ENCODE measurements at regions not wholly inside any gene's neighbourhood (a gene's known extent, or its start where the extent isn't known, plus 50 kb on each side); places are given as distances from the start of the nearest gene placed in this dataset.

- TF ChIP-seq POLR2AphosphoS5 (IDR thresholded peaks at IDR 0.05; ENCODE audit: low read depth, low read length): no peak
- no peak for TF ChIP-seq TAF1 (IDR thresholded peaks at IDR 0.05; ENCODE audit: borderline replicate concordance, insufficient read depth, low read length)
- no peak for TF ChIP-seq FOXP2 (optimal IDR thresholded peaks at IDR 0.05; ENCODE audit: borderline replicate concordance, extremely low read depth, extremely low read length, insufficient read depth)
- no peak for TF ChIP-seq SIN3A (IDR thresholded peaks at IDR 0.05; ENCODE audit: borderline replicate concordance, insufficient read depth, low read length)
- no peak for TF ChIP-seq REST (IDR thresholded peaks at IDR 0.05; ENCODE audit: insufficient read depth in 1 of 2, low read depth in 2 of 2, low read length in 2 of 2)
These were observed 219.0 kb downstream of the ERMARD start for GRCh38 chr6:169970306-169970988.

- TF ChIP-seq REST (IDR thresholded peaks at IDR 0.05; ENCODE audit: insufficient read depth in 1 of 2, low read depth in 2 of 2, low read length in 2 of 2) (no peak), TAF1 (IDR thresholded peaks at IDR 0.05; ENCODE audit: borderline replicate concordance, insufficient read depth, low read length) (no peak), SIN3A (IDR thresholded peaks at IDR 0.05; ENCODE audit: borderline replicate concordance, insufficient read depth, low read length) (no peak), POLR2AphosphoS5 (IDR thresholded peaks at IDR 0.05; ENCODE audit: low read depth, low read length) (no peak), FOXP2 (optimal IDR thresholded peaks at IDR 0.05; ENCODE audit: borderline replicate concordance, extremely low read depth, extremely low read length, insufficient read depth) (no peak)
These were observed 218.1 kb downstream of the ERMARD start for GRCh38 chr6:169969372-169970099.

- TF ChIP-seq FOXP2 (optimal IDR thresholded peaks at IDR 0.05; ENCODE audit: borderline replicate concordance, extremely low read depth, extremely low read length, insufficient read depth): no peak
- TF ChIP-seq POLR2AphosphoS5 (IDR thresholded peaks at IDR 0.05; ENCODE audit: low read depth, low read length): no peak
- TF ChIP-seq TAF1 (IDR thresholded peaks at IDR 0.05; ENCODE audit: borderline replicate concordance, insufficient read depth, low read length): no peak
- TF ChIP-seq SIN3A (IDR thresholded peaks at IDR 0.05; ENCODE audit: borderline replicate concordance, insufficient read depth, low read length): no peak
- TF ChIP-seq REST (IDR thresholded peaks at IDR 0.05; ENCODE audit: insufficient read depth in 1 of 2, low read depth in 2 of 2, low read length in 2 of 2): no peak
These were observed 217.3 kb downstream of the ERMARD start for GRCh38 chr6:169968541-169969270.

GRCh38 chr6:169967687-169968086, 216.3 kb downstream of the ERMARD start:
- TF ChIP-seq FOXP2 (optimal IDR thresholded peaks at IDR 0.05; ENCODE audit: borderline replicate concordance, extremely low read depth, extremely low read length, insufficient read depth): no peak
- no peak for TF ChIP-seq TAF1 (IDR thresholded peaks at IDR 0.05; ENCODE audit: borderline replicate concordance, insufficient read depth, low read length)
- TF ChIP-seq SIN3A (IDR thresholded peaks at IDR 0.05; ENCODE audit: borderline replicate concordance, insufficient read depth, low read length): no peak
- no peak for TF ChIP-seq REST (IDR thresholded peaks at IDR 0.05; ENCODE audit: insufficient read depth in 1 of 2, low read depth in 2 of 2, low read length in 2 of 2)
- TF ChIP-seq POLR2AphosphoS5 (IDR thresholded peaks at IDR 0.05; ENCODE audit: low read depth, low read length): no peak
